Lower leg skin (tissue), 3 donors: ENCODE measurements at regions not wholly inside any gene's neighbourhood (a gene's known extent, or its start where the extent isn't known, plus 50 kb on each side); places are given as distances from the start of the nearest gene placed in this dataset.

Experiments used
- CTCF ChIP-seq, 3 donors: fragments of 450-650 bp; IDR thresholded peaks; one replicate each; pipeline ENCODE4 v1.5.1; 2016; ENCODE audit warnings: antibody characterized with exemption in 3 of 3, mild to moderate bottlenecking in 3 of 3, moderate library complexity in 2 of 3
- POLR2A ChIP-seq, 2 donors: fragments of 450-650 bp; IDR thresholded peaks; one replicate each; pipeline ENCODE4 v1.6.1; 2016 to 2017; ENCODE audit warnings: antibody characterized with exemption in 2 of 2, mild to moderate bottlenecking in 1 of 2, moderate library complexity in 1 of 2

GRCh38 chr16:9680968-9681367, 501.3 kb downstream of the GRIN2A start:
- no peak for TF ChIP-seq CTCF (IDR thresholded peaks at IDR 0.05)
- TF ChIP-seq POLR2A (IDR thresholded peaks at IDR 0.05): no peak
